ENCODE measurements at regions not wholly inside any gene's neighbourhood (a gene's known extent, or its start where the extent isn't known, plus 50 kb on each side); places are given as distances from the start of the nearest gene placed in this dataset.

GRCh38 chr13:82802528-82802927, 1079.7 kb downstream of the SLITRK1 start:
- H3K27me3 ChIP-seq: no peaks in the 10 kb centered on the region
- no peaks in the 10 kb centered on the region for H3K9me3 ChIP-seq
- H3K27ac ChIP-seq: no peak overlapping the region
- no peaks in the 10 kb centered on the region for H3K4me1 ChIP-seq
- DNase-seq (no peak), FAIRE-seq (no peak), ATAC-seq (no peak)
- no peak for TF ChIP-seq CTCF (IDR thresholded peaks at IDR 0.05)
- WGBS, 2 donors: 60 to 75% methylated on average over 3 of the region's 3 CpGs
- H3K4me3 ChIP-seq: no peak overlapping the region
- no peaks in the 10 kb centered on the region for H3K36me3 ChIP-seq
- intact Hi-C loops (cut with DNase I): no loop called here

- WGBS, 2 donors: 51 to 65% methylated on average over 2 of the region's 2 CpGs
- no peak for TF ChIP-seq CTCF (IDR thresholded peaks at IDR 0.05)
- DNase-seq (no peak), ATAC-seq (no peak), FAIRE-seq (no peak)
- Histone ChIP-seq H3K9me3 (no peaks in the 10 kb centered on the region), H3K27me3 (no peaks in the 10 kb centered on the region), H3K4me3 (no peak overlapping the region), H3K27ac (no peak overlapping the region), H3K4me1 (no peaks in the 10 kb centered on the region), H3K36me3 (no peaks in the 10 kb centered on the region)
- intact Hi-C loops (cut with DNase I): no loop called here
These were observed 1081.9 kb downstream of the SLITRK1 start for GRCh38 chr13:82800391-82800790.

GRCh38 chr13:82797876-82798275, 1084.4 kb downstream of the SLITRK1 start:
- Histone ChIP-seq H3K27ac (no peak overlapping the region), H3K36me3 (no peaks in the 10 kb centered on the region), H3K4me1 (no peaks in the 10 kb centered on the region), H3K27me3 (no peaks in the 10 kb centered on the region), H3K4me3 (no peak overlapping the region), H3K9me3 (no peaks in the 10 kb centered on the region)
- intact Hi-C loops (cut with DNase I): no loop called here
- WGBS, 2 donors: 35 to 44% methylated on average over 1 of the region's 1 CpG
- no peak for DNase-seq
- no peak for ATAC-seq
- no peak for FAIRE-seq
- TF ChIP-seq CTCF (IDR thresholded peaks at IDR 0.05): no peak

- DNase-seq (no peak), ATAC-seq (no peak), FAIRE-seq (no peak)
- H3K4me3 ChIP-seq: no peak overlapping the region
- no peak overlapping the region for H3K27ac ChIP-seq
- WGBS, 2 donors: 28 to 33% methylated on average over 4 of the region's 4 CpGs
- H3K9me3 ChIP-seq: no peaks in the 10 kb centered on the region
- intact Hi-C loops (cut with DNase I): no loop called here
- TF ChIP-seq CTCF (IDR thresholded peaks at IDR 0.05): no peak
- H3K36me3 ChIP-seq: no peaks in the 10 kb centered on the region
- H3K27me3 ChIP-seq: no peaks in the 10 kb centered on the region
- H3K4me1 ChIP-seq: no peaks in the 10 kb centered on the region
These were observed 1091.2 kb downstream of the SLITRK1 start for GRCh38 chr13:82791035-82791434.

GRCh38 chr13:82772816-82773215, 1109.5 kb downstream of the SLITRK1 start:
- 37 to 58% methylated on average over 3 of the region's 3 CpGs for WGBS, 2 donors

More at GRCh38 chr13:82772816-82773215, 1109.5 kb downstream of the SLITRK1 start:
- DNase-seq: no peak
- Histone ChIP-seq H3K27me3 (no peaks in the 10 kb centered on the region), H3K4me1 (no peaks in the 10 kb centered on the region), H3K36me3 (no peaks in the 10 kb centered on the region), H3K4me3 (no peak overlapping the region), H3K27ac (no peak overlapping the region), H3K9me3 (no peaks in the 10 kb centered on the region)
- intact Hi-C loops (cut with DNase I): no loop called here
- no peak for ATAC-seq
- FAIRE-seq: no peak
- TF ChIP-seq CTCF (IDR thresholded peaks at IDR 0.05): no peak

Measured in pancreas (tissue), 10 donors.